ENCODE measurements at regions not wholly inside any gene's neighbourhood (a gene's known extent, or its start where the extent isn't known, plus 50 kb on each side); places are given as distances from the start of the nearest gene placed in this dataset.

DNA sequence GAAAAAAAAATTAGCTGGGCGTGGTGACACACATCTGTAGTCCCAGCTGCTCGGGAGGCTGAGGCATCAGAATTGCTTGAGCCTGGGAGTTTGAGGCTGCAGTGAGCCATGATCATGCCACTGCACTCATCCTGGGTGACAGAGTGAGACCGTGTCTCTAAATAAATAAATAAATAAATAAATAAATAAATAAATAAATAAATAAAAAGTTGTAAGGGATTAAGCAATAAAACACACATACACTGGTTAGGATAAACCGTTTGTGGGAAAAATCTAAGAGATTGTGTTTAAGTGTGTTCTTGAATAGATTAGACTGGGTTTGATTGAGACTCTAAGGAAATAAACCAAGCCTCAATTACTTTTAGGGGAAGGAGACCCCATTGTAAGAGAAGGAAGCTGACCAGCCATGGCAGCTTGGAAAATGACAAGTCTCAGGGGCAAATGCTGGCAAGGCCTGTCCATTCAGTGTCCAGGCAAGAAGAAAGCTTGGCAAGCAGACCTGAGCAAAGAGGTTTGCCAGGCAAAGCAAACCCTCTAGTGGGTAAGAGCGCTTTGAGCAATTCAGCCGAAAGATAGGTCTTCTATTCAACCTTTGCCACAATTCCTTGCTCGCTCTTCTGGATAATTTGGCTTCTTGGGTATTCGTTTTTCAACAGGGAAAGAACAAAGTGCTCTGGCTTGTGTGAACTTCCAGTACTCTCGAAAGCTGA is 106.9 kb upstream of the SERBP1 start:
- TF ChIP-seq, protein P1, sequence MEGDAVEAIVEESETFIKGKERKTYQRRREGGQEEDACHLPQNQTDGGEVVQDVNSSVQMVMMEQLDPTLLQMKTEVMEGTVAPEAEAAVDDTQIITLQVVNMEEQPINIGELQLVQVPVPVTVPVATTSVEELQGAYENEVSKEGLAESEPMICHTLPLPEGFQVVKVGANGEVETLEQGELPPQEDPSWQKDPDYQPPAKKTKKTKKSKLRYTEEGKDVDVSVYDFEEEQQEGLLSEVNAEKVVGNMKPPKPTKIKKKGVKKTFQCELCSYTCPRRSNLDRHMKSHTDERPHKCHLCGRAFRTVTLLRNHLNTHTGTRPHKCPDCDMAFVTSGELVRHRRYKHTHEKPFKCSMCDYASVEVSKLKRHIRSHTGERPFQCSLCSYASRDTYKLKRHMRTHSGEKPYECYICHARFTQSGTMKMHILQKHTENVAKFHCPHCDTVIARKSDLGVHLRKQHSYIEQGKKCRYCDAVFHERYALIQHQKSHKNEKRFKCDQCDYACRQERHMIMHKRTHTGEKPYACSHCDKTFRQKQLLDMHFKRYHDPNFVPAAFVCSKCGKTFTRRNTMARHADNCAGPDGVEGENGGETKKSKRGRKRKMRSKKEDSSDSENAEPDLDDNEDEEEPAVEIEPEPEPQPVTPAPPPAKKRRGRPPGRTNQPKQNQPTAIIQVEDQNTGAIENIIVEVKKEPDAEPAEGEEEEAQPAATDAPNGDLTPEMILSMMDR (IDR thresholded peaks at IDR 0.05): no peak
- no peak for TF ChIP-seq EZH2 (IDR thresholded peaks at IDR 0.05)
